Peyer's patch (tissue), 4 donors: ENCODE measurements at regions not wholly inside any gene's neighbourhood (a gene's known extent, or its start where the extent isn't known, plus 50 kb on each side); places are given as distances from the start of the nearest gene placed in this dataset.

Experiments used
- POLR2A ChIP-seq, 2 donors: fragments of 450-650 bp; IDR thresholded peaks; one replicate each; pipeline ENCODE4 v1.5.1; 2017; ENCODE audit warnings: antibody characterized with exemption in 2 of 2, mild to moderate bottlenecking in 2 of 2, moderate library complexity in 2 of 2
- TF ChIP-seq, protein P1 (sequence below), 6 experiments: fragments of 450-650 bp in 4 of 6; fragments of 200-600 bp in 2 of 6; sonication (generic) in 1 of 6; IDR thresholded peaks; one replicate each; pipeline ENCODE4 v1.5.1; 2017 to 2019; ENCODE audit warnings: antibody characterized with exemption in 6 of 6, mild to moderate bottlenecking in 3 of 6, moderate library complexity in 1 of 6

DNA sequence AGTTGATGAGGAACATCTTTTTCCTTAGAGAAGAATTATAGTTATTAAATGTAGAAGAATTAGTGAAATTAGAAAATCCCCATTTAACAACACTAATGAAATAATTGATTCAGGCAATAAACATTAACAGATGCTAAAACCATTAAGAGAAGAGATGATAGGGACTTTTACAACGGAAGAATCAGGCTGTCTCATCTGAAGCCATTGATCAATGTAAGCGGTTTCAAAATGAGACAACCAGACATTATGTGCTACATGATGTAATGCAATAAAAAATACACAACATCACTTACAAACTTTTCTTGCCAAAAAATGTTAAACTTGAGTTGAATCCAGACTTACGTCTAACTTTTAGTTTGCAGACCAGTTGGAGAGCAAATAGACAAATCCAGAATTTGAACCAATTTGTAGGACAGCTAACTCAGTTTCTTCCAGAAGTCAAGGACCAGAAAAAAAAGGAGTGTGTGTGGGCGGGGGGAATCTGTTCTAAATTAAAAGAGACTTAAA, 165.4 kb upstream of the DPT start:
- TF ChIP-seq, protein P1, sequence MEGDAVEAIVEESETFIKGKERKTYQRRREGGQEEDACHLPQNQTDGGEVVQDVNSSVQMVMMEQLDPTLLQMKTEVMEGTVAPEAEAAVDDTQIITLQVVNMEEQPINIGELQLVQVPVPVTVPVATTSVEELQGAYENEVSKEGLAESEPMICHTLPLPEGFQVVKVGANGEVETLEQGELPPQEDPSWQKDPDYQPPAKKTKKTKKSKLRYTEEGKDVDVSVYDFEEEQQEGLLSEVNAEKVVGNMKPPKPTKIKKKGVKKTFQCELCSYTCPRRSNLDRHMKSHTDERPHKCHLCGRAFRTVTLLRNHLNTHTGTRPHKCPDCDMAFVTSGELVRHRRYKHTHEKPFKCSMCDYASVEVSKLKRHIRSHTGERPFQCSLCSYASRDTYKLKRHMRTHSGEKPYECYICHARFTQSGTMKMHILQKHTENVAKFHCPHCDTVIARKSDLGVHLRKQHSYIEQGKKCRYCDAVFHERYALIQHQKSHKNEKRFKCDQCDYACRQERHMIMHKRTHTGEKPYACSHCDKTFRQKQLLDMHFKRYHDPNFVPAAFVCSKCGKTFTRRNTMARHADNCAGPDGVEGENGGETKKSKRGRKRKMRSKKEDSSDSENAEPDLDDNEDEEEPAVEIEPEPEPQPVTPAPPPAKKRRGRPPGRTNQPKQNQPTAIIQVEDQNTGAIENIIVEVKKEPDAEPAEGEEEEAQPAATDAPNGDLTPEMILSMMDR (IDR thresholded peaks at IDR 0.05), result no peak
- TF ChIP-seq POLR2A (IDR thresholded peaks at IDR 0.05), result no peak
